A549 (cell line): ENCODE measurements at regions not wholly inside any gene's neighbourhood (a gene's known extent, or its start where the extent isn't known, plus 50 kb on each side); places are given as distances from the start of the nearest gene placed in this dataset.
A peak's percentile ranks its signal among the peaks of the same experiment; 100 is the strongest.

Experiments used
- ATAC-seq, 2 experiments: fragments of 200-7000 bp in 1 of 2; fragments of >200 bp in 1 of 2; cut with Nextera tagmentation in 1 of 2; cut with Tn5 transposase in 1 of 2; 3 replicates each; pipeline versions ENCODE4 v1.8.0 to v1.9.1; 2018 to 2020; ENCODE audit warnings: mild to moderate bottlenecking in 1 of 2, moderate library complexity in 1 of 2
- CTCF ChIA-PET: fragments of 300-600 bp; sonication (Branson Sonifier 250); formaldehyde crosslinking; extraction: SDS; loops from one replicate; lab custom pipeline; 2021; ENCODE audit warnings: antibody characterized with exemption, inconsistent platforms; lab: Yijun Ruan, JAX
- POLR2A ChIA-PET: fragments of 350-600 bp; formaldehyde crosslinking; extraction: SDS; loops from one replicate; lab custom pipeline; 2021; ENCODE audit warnings: antibody characterized with exemption, inconsistent platforms; lab: Yijun Ruan, JAX
- DNase-seq, 2 experiments: peaks; one replicate each; pipeline versions ENCODE4 v3.0.0 to v3.0.0-alpha.2; 2011 to 2016; ENCODE audit warnings: low read depth in 1 of 2, low spot score in 1 of 2
- FAIRE-seq: peaks from 2 replicates; lab custom pipeline; 2011; peaks lifted over from hg19 to GRCh38; lab: Jason Lieb, UNC
- H3K27ac ChIP-seq, 2 experiments: fragments of >200 bp; sonication (Bioruptor Twin); formaldehyde crosslinking; 3 replicates each; pipeline ENCODE4 v1.5.1; 2016 to 2017
- H3K4me1 ChIP-seq: fragments of >200 bp; sonication (Bioruptor Twin); formaldehyde crosslinking; 3 replicates; pipeline ENCODE4 v1.6.1; 2016
- H3K4me2 ChIP-seq: fragments of >200 bp; sonication (Bioruptor Twin); formaldehyde crosslinking; 3 replicates; pipeline ENCODE4 v1.6.1; 2016
- H3K4me3 ChIP-seq: fragments of >200 bp; sonication (Bioruptor Twin); formaldehyde crosslinking; 3 replicates; pipeline ENCODE4 v1.5.1; 2016
- H3K9me3 ChIP-seq: fragments of >200 bp; sonication (Bioruptor Twin); formaldehyde crosslinking; 3 replicates; pipeline ENCODE4 v1.6.1; 2016
- CBX2 ChIP-seq: fragments of 200-600 bp; sonication (generic); IDR thresholded peaks from 2 replicates; pipeline ENCODE4 v1.6.1; 2016; ENCODE audit warnings: low read depth, mild to moderate bottlenecking, borderline replicate concordance
- FOSL2 ChIP-seq, 2 experiments: fragments of 450-650 bp in 1 of 2; fragments of >200 bp in 1 of 2; sonication (Bioruptor Twin) in 1 of 2; formaldehyde crosslinking; IDR thresholded peaks; 2 replicates each; pipeline versions ENCODE4 v1.5.0 to v1.6.1; 2016 to 2020; ENCODE audit warnings: mild to moderate bottlenecking in 1 of 2, moderate library complexity in 1 of 2
- HDAC2 ChIP-seq: fragments of 200-600 bp; sonication (generic); IDR thresholded peaks from 2 replicates; pipeline ENCODE4 v1.6.1; 2016
- HEYL ChIP-seq: fragments of 250-450 bp; sonication (Bioruptor Pico); IDR thresholded peaks from 2 replicates; pipeline ENCODE4 v1.8.0; 2021; ENCODE audit warnings: mild to moderate bottlenecking, moderate library complexity
- HOXB13 ChIP-seq: fragments of 250-450 bp; sonication (Bioruptor Pico); IDR thresholded peaks from 2 replicates; pipeline ENCODE4 v1.5.0; 2020; ENCODE audit warnings: low read depth, mild to moderate bottlenecking, moderate library complexity
- HOXB5 ChIP-seq: fragments of 250-450 bp; sonication (Bioruptor Pico); IDR thresholded peaks from 2 replicates; pipeline ENCODE4 v1.5.0; 2020; ENCODE audit warnings: mild to moderate bottlenecking, moderate library complexity
- KDM5A ChIP-seq: fragments of 200-600 bp; sonication (generic); IDR thresholded peaks from 2 replicates; pipeline ENCODE4 v1.6.1; 2016; ENCODE audit warnings: antibody characterized with exemption, mild to moderate bottlenecking
- MYC ChIP-seq: IDR thresholded peaks from 2 replicates; pipeline ENCODE4 v1.6.1; 2012; ENCODE audit warnings: mild to moderate bottlenecking, inconsistent platforms, low read length, improper control_type of control experiment, borderline replicate concordance
- NFE2L2 ChIP-seq: fragments of 150-350 bp; conservative IDR thresholded peaks from 2 replicates; pipeline ENCODE4 v1.6.1; 2014; ENCODE audit warnings: low read length
- NR3C1 ChIP-seq: fragments of >200 bp; sonication (Bioruptor Twin); formaldehyde crosslinking; IDR thresholded peaks from 3 replicates; pipeline ENCODE4 v1.6.1; 2017
- POLR2AphosphoS2 ChIP-seq: conservative IDR thresholded peaks from 2 replicates; pipeline ENCODE4 v1.6.1; 2012; ENCODE audit warnings: low read length, improper control_type of control experiment, inconsistent platforms
- RAD21 ChIP-seq, 2 experiments: fragments of >200 bp in 1 of 2; sonication (Bioruptor Twin) in 1 of 2; formaldehyde crosslinking in 1 of 2; IDR thresholded peaks in 1 of 2; conservative IDR thresholded peaks in 1 of 2; 2 replicates in 1 of 2; 3 replicates in 1 of 2; pipeline ENCODE4 v1.6.1; 2012 to 2018; ENCODE audit warnings: inconsistent platforms in 1 of 2
- RARB ChIP-seq: fragments of 250-450 bp; sonication (Bioruptor Pico); IDR thresholded peaks from 2 replicates; pipeline ENCODE4 v1.8.0; 2021; ENCODE audit warnings: mild to moderate bottlenecking, moderate library complexity
- TP53 ChIP-seq: fragments of 250-450 bp; sonication (Bioruptor Pico); IDR thresholded peaks from 2 replicates; pipeline ENCODE4 v1.5.0; 2021; ENCODE audit warnings: mild to moderate bottlenecking, moderate library complexity
- ZC3H11A ChIP-seq: fragments of 450-650 bp; IDR thresholded peaks from 2 replicates; pipeline ENCODE4 v1.6.1; 2014; ENCODE audit warnings: antibody characterized with exemption, mild to moderate bottlenecking
- ZFP36 ChIP-seq: fragments of 450-650 bp; IDR thresholded peaks from 2 replicates; pipeline ENCODE4 v1.6.1; 2014; ENCODE audit warnings: borderline replicate concordance; ENCODE audit not compliant: partially characterized antibody
- ZNF302 ChIP-seq: fragments of 250-450 bp; sonication (Bioruptor Pico); IDR thresholded peaks from 2 replicates; pipeline ENCODE4 v1.9.0; 2021; ENCODE audit warnings: inconsistent platforms, mild to moderate bottlenecking, moderate library complexity
- WGBS: methylation state at CpG from one replicate; pipeline ENCODE4 v1.1.6; 2017; ENCODE audit errors: missing lambda C conversion rate; 5-methylcytosine and 5-hydroxymethylcytosine counted together
- TF ChIP-seq, protein P1 (sequence below): fragments of 200-600 bp; sonication (generic); IDR thresholded peaks from 2 replicates; pipeline ENCODE4 v1.6.1; 2016; ENCODE audit warnings: antibody characterized with exemption, mild to moderate bottlenecking, moderate library complexity
- TF ChIP-seq, protein P2 (sequence below): fragments of 250-450 bp; sonication (Bioruptor Pico); IDR thresholded peaks from 2 replicates; pipeline ENCODE4 v1.5.0; 2021; ENCODE audit warnings: mild to moderate bottlenecking, moderate library complexity, borderline replicate concordance
- TF ChIP-seq, protein P3 (sequence below): fragments of >200 bp; sonication (Bioruptor Twin); formaldehyde crosslinking; IDR thresholded peaks from 3 replicates; pipeline ENCODE4 v1.5.1; 2016
- TF ChIP-seq, protein P4 (sequence below): fragments of 150-350 bp; IDR thresholded peaks from 2 replicates; pipeline ENCODE4 v1.6.1; 2014; ENCODE audit warnings: low read depth, mild to moderate bottlenecking, low read length
- TF ChIP-seq, protein P5 (sequence below): IDR thresholded peaks from 2 replicates; pipeline ENCODE4 v1.6.1; 2012
- TF ChIP-seq, protein P6 (sequence below): fragments of 250-450 bp; sonication (Bioruptor Pico); IDR thresholded peaks from 2 replicates; pipeline ENCODE4 v1.5.0; 2020; ENCODE audit warnings: low read depth, mild to moderate bottlenecking, moderate library complexity

DNA sequence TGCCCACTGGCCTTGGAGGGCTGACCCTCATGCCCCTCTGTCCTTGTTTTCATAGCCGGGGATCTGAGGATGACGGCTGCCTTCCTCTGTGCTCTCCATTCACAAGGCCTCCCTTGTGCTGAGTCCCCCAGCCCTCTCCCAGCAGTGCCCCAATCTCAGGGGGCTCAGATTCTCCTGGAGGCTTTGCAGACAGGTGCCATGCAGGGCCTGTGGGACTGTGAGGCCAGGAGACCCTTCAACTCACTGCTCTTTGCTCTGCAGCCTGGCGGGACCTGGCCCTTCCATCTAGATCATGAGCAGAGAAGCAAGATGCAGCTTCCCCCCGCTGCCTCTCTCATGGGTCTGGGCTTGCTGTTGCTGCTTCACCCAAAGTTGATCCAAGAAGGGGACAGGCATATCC lies 356.0 kb downstream of the BCL11B start:
- POLR2A ChIA-PET: no interaction called here
- ATAC-seq (0 out of 6 replicates have a peak, but pooled peaks of 1 of the 2 experiments have one; percentile 26), FAIRE-seq (no peak)
- TF ChIP-seq NFE2L2 (no peak), FOSL2 (IDR thresholded peaks at IDR 0.05) (no peak), FOSL2 (CRISPR knock-in tag; IDR thresholded peaks at IDR 0.05) (no peak), RAD21 (conservative IDR thresholded peaks at IDR 0.05 in 1 of 2, IDR thresholded peaks at IDR 0.05 in 1 of 2) (no peak), HOXB13 (CRISPR knock-in tag) (no peak), ZFP36 (no peak), TP53 (CRISPR knock-in tag) (no peak), ZNF302 (CRISPR knock-in tag) (no peak), MYC (no peak)
- TF ChIP-seq, all 56 proteins: peak for 0
- H3K4me1 ChIP-seq: no peaks in the 10 kb centered on the region
- no peak overlapping the region for H3K4me2 ChIP-seq
- peak overlapping the region in 1 of 2 experiments; percentile 33; a peak in 1 of 6 replicates for H3K27ac ChIP-seq
- no peak overlapping the region for H3K4me3 ChIP-seq
- no peaks in the 10 kb centered on the region for H3K9me3 ChIP-seq
- CTCF ChIA-PET: no interaction called here
- DNase-seq: no peak
- 40% methylated on average over 3 of the region's 4 CpGs for WGBS

DNA sequence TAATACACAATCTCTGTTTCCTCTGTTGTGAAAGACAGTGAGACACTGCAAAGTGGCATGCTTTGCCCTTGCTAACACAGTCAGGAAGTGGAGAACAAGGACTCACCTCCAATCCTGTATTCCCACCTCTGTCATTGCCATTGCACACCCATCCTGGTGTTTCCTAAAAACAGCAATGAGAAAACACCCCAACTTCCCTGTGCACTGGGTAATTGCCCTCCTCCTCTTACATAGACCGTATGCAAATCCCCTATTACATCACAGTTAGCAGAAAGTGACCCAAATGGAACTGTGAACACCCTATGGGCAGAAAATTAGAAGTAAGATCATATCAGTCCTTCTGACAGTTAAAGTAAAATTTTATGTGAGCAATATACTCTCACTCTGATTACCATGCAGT lies 355.5 kb downstream of the BCL11B start:
- H3K4me3 ChIP-seq: no peak overlapping the region
- no peaks in the 10 kb centered on the region for H3K4me1 ChIP-seq
- DNase-seq: no peak
- CTCF ChIA-PET: no interaction called here
- ATAC-seq: no peak
- H3K9me3 ChIP-seq: no peaks in the 10 kb centered on the region; the same call in 2 of the 3 replicates
- TF ChIP-seq KDM5A: no peak
- TF ChIP-seq HOXB5 (CRISPR knock-in tag): no peak
- TF ChIP-seq, protein P1, sequence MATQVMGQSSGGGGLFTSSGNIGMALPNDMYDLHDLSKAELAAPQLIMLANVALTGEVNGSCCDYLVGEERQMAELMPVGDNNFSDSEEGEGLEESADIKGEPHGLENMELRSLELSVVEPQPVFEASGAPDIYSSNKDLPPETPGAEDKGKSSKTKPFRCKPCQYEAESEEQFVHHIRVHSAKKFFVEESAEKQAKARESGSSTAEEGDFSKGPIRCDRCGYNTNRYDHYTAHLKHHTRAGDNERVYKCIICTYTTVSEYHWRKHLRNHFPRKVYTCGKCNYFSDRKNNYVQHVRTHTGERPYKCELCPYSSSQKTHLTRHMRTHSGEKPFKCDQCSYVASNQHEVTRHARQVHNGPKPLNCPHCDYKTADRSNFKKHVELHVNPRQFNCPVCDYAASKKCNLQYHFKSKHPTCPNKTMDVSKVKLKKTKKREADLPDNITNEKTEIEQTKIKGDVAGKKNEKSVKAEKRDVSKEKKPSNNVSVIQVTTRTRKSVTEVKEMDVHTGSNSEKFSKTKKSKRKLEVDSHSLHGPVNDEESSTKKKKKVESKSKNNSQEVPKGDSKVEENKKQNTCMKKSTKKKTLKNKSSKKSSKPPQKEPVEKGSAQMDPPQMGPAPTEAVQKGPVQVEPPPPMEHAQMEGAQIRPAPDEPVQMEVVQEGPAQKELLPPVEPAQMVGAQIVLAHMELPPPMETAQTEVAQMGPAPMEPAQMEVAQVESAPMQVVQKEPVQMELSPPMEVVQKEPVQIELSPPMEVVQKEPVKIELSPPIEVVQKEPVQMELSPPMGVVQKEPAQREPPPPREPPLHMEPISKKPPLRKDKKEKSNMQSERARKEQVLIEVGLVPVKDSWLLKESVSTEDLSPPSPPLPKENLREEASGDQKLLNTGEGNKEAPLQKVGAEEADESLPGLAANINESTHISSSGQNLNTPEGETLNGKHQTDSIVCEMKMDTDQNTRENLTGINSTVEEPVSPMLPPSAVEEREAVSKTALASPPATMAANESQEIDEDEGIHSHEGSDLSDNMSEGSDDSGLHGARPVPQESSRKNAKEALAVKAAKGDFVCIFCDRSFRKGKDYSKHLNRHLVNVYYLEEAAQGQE: no peak
- TF ChIP-seq, protein P2, sequence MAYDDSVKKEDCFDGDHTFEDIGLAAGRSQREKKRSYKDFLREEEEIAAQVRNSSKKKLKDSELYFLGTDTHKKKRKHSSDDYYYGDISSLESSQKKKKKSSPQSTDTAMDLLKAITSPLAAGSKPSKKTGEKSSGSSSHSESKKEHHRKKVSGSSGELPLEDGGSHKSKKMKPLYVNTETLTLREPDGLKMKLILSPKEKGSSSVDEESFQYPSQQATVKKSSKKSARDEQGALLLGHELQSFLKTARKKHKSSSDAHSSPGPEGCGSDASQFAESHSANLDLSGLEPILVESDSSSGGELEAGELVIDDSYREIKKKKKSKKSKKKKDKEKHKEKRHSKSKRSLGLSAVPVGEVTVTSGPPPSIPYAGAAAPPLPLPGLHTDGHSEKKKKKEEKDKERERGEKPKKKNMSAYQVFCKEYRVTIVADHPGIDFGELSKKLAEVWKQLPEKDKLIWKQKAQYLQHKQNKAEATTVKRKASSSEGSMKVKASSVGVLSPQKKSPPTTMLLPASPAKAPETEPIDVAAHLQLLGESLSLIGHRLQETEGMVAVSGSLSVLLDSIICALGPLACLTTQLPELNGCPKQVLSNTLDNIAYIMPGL: no peak
- no peak for TF ChIP-seq HDAC2
- TF ChIP-seq, protein P3, sequence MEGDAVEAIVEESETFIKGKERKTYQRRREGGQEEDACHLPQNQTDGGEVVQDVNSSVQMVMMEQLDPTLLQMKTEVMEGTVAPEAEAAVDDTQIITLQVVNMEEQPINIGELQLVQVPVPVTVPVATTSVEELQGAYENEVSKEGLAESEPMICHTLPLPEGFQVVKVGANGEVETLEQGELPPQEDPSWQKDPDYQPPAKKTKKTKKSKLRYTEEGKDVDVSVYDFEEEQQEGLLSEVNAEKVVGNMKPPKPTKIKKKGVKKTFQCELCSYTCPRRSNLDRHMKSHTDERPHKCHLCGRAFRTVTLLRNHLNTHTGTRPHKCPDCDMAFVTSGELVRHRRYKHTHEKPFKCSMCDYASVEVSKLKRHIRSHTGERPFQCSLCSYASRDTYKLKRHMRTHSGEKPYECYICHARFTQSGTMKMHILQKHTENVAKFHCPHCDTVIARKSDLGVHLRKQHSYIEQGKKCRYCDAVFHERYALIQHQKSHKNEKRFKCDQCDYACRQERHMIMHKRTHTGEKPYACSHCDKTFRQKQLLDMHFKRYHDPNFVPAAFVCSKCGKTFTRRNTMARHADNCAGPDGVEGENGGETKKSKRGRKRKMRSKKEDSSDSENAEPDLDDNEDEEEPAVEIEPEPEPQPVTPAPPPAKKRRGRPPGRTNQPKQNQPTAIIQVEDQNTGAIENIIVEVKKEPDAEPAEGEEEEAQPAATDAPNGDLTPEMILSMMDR: no peak
- no peak for TF ChIP-seq ZC3H11A
- no peak for TF ChIP-seq CBX2
- no peak for TF ChIP-seq HEYL
- TF ChIP-seq ZFP36: no peak
- TF ChIP-seq NR3C1: no peak
- TF ChIP-seq RARB (CRISPR knock-in tag): no peak
- TF ChIP-seq, protein P4, sequence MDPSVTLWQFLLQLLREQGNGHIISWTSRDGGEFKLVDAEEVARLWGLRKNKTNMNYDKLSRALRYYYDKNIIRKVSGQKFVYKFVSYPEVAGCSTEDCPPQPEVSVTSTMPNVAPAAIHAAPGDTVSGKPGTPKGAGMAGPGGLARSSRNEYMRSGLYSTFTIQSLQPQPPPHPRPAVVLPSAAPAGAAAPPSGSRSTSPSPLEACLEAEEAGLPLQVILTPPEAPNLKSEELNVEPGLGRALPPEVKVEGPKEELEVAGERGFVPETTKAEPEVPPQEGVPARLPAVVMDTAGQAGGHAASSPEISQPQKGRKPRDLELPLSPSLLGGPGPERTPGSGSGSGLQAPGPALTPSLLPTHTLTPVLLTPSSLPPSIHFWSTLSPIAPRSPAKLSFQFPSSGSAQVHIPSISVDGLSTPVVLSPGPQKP: no peak
- no peak for TF ChIP-seq NFE2L2
- TF ChIP-seq POLR2AphosphoS2: no peak
- TF ChIP-seq, protein P5, sequence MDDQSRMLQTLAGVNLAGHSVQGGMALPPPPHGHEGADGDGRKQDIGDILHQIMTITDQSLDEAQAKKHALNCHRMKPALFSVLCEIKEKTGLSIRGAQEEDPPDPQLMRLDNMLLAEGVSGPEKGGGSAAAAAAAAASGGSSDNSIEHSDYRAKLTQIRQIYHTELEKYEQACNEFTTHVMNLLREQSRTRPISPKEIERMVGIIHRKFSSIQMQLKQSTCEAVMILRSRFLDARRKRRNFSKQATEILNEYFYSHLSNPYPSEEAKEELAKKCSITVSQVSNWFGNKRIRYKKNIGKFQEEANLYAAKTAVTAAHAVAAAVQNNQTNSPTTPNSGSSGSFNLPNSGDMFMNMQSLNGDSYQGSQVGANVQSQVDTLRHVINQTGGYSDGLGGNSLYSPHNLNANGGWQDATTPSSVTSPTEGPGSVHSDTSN: no peak
- TF ChIP-seq, protein P6, sequence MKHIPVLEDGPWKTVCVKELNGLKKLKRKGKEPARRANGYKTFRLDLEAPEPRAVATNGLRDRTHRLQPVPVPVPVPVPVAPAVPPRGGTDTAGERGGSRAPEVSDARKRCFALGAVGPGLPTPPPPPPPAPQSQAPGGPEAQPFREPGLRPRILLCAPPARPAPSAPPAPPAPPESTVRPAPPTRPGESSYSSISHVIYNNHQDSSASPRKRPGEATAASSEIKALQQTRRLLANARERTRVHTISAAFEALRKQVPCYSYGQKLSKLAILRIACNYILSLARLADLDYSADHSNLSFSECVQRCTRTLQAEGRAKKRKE (CRISPR knock-in tag): no peak
- no peak overlapping the region for H3K4me2 ChIP-seq
- POLR2A ChIA-PET: no interaction called here
- WGBS: 48% methylated on average over 1 of the region's 1 CpG
- H3K27ac ChIP-seq: no peak overlapping the region; a peak in 1 of 6 replicates
- FAIRE-seq: no peak
